K562 (cell line): ENCODE measurements at regions not wholly inside any gene's neighbourhood (a gene's known extent, or its start where the extent isn't known, plus 50 kb on each side); places are given as distances from the start of the nearest gene placed in this dataset.

Source experiments
- ATAC-seq: fragments of 200-7000 bp; cut with Tn5 transposase; 3 replicates; pipeline ENCODE4 v1.9.1; 2020; ENCODE audit warnings: moderate library complexity
- BruUV-seq: library from RNA; stranded (reverse); fragments of 400-500 nt; replicated peaks from 2 replicates; lab custom pipeline; 2021; lab: Mats Ljungman, UMichigan
- CTCF ChIA-PET: fragments of 300-600 bp; formaldehyde crosslinking; extraction: SDS; loops from one replicate; lab custom pipeline; 2021; ENCODE audit warnings: low intra/inter-chr PET ratio; lab: Yijun Ruan, JAX
- POLR2A ChIA-PET: fragments of 300-600, 350-650 bp; sonication (Branson Sonifier 250); formaldehyde crosslinking; extraction: SDS; loops from one replicate; lab custom pipeline; 2021; ENCODE audit warnings: antibody characterized with exemption, inconsistent platforms; lab: Yijun Ruan, JAX
- DNase-seq, 4 experiments: peaks; one replicate each; pipeline versions ENCODE4 v3.0.0 to v3.0.0-alpha.2; 2011 to 2018; ENCODE audit warnings: low spot score in 3 of 4, mixed read lengths in 3 of 4; ENCODE audit errors: extremely low read depth in 1 of 4
- FAIRE-seq: peaks from 2 replicates; lab custom pipeline; 2011; peaks lifted over from hg19 to GRCh38; lab: Jason Lieb, UNC
- H2AFZ ChIP-seq: 2 replicates; pipeline ENCODE4 v1.6.0; 2011; ENCODE audit warnings: low read depth, low read length, control low read depth, inconsistent platforms
- H3K27ac ChIP-seq: fragments of 200-600 bp; 3 replicates; pipeline ENCODE4 v1.8.0; 2011; ENCODE audit warnings: low read depth, mild to moderate bottlenecking, control low read depth, inconsistent platforms, low read length, moderate library complexity, mixed read lengths; ENCODE audit errors: extremely low read depth
- H3K27me3 ChIP-seq, 2 experiments: fragments of 300-600 bp in 1 of 2; 2 replicates in 1 of 2; 3 replicates in 1 of 2; pipeline versions ENCODE4 v1.6.0 to v1.8.0; 2011; ENCODE audit warnings: inconsistent platforms in 2 of 2, low read length in 2 of 2, mild to moderate bottlenecking in 1 of 2, mixed read lengths in 1 of 2, moderate library complexity in 1 of 2; ENCODE audit not compliant: control insufficient read depth in 2 of 2, insufficient read depth in 2 of 2
- H3K36me3 ChIP-seq: fragments of 300-600 bp; 3 replicates; pipeline ENCODE4 v1.8.0; 2011; ENCODE audit warnings: mild to moderate bottlenecking, low read length, inconsistent platforms; ENCODE audit not compliant: control insufficient read depth, insufficient read depth
- H3K4me1 ChIP-seq, 2 experiments: fragments of 200-600 bp in 1 of 2; replicated peaks in 1 of 2; 2 replicates in 1 of 2; 3 replicates in 1 of 2; pipeline versions ENCODE4 v1.5.1 to v1.8.0; 2011; ENCODE audit warnings: inconsistent platforms in 2 of 2, low read length in 2 of 2, mild to moderate bottlenecking in 1 of 2, mixed read lengths in 1 of 2, moderate library complexity in 1 of 2; ENCODE audit not compliant: control insufficient read depth in 2 of 2, insufficient read depth in 2 of 2
- H3K4me2 ChIP-seq: 2 replicates; pipeline ENCODE4 v1.6.1; 2011; ENCODE audit warnings: low read length, control low read depth, inconsistent platforms, mixed read lengths; ENCODE audit not compliant: insufficient read depth
- H3K4me3 ChIP-seq: fragments of 200-600 bp; sonication (generic), shearing (Covaris generic); 2 replicates; pipeline ENCODE4 v1.5.1; 2016; ENCODE audit warnings: control low read depth, inconsistent platforms
- H3K79me2 ChIP-seq: fragments of 200-600 bp; 3 replicates; pipeline ENCODE4 v1.8.0; 2011; ENCODE audit warnings: low read length, inconsistent platforms; ENCODE audit not compliant: control insufficient read depth, insufficient read depth
- H3K9ac ChIP-seq, 2 experiments: 2 replicates each; pipeline versions ENCODE4 v1.6.0 to v1.6.1; 2011; ENCODE audit warnings: low read depth in 2 of 2, low read length in 2 of 2, control low read depth in 1 of 2, inconsistent platforms in 1 of 2, mild to moderate bottlenecking in 1 of 2, mixed read lengths in 1 of 2; ENCODE audit not compliant: insufficient read depth in 1 of 2
- H3K9me1 ChIP-seq: one replicate; pipeline ENCODE4 v1.6.0; 2011; ENCODE audit warnings: inconsistent platforms, mild to moderate bottlenecking, low read length, moderate library complexity; ENCODE audit not compliant: control insufficient read depth, insufficient read depth
- H3K9me3 ChIP-seq: replicated peaks from 2 replicates; pipeline ENCODE4 v1.5.1; 2011; ENCODE audit warnings: low read depth, low read length, inconsistent platforms; ENCODE audit not compliant: control insufficient read depth, insufficient read depth
- H4K20me1 ChIP-seq: replicated peaks from 2 replicates; pipeline ENCODE4 v1.6.1; 2011; ENCODE audit warnings: low read length, inconsistent platforms, mixed read lengths; ENCODE audit not compliant: control insufficient read depth, insufficient read depth
- IRF2 ChIP-seq: sonication (generic); formaldehyde crosslinking; IDR thresholded peaks from 2 replicates; pipeline ENCODE4 v1.8.1; 2022; ENCODE audit warnings: mild to moderate bottlenecking, missing genetic modification reagents
- L3MBTL2 ChIP-seq: fragments of 450-650 bp; IDR thresholded peaks from 2 replicates; pipeline ENCODE4 v1.6.1; 2016; ENCODE audit warnings: mild to moderate bottlenecking, moderate library complexity
- MGA ChIP-seq: fragments of 450-650 bp; IDR thresholded peaks from 2 replicates; pipeline ENCODE4 v1.6.1; 2016; ENCODE audit warnings: mild to moderate bottlenecking, moderate library complexity
- MTA3 ChIP-seq: fragments of 450-650 bp; formaldehyde crosslinking; IDR thresholded peaks from 2 replicates; pipeline ENCODE4 v1.6.1; 2017; ENCODE audit warnings: mild to moderate bottlenecking, borderline replicate concordance
- WGBS: fragments of 100-300 bp; shearing (Covaris generic); methylation state at CpG from one replicate; pipeline ENCODE4 v1.1.6; 2016; ENCODE audit warnings: low coverage, mixed read lengths; ENCODE audit not compliant: insufficient coverage; ENCODE audit errors: missing lambda C conversion rate; 5-methylcytosine and 5-hydroxymethylcytosine counted together
- in situ Hi-C: fragments of 300-500 bp; cut with MboI; formaldehyde crosslinking; loops from 4 replicates; pipeline ENCODE4 v1.15.0; 2018; ENCODE audit warnings: inconsistent platforms, mixed read lengths
- intact Hi-C: fragments of 100-400 bp; cut with micrococcal nuclease; formaldehyde crosslinking; loops from 2 replicates; pipeline ENCODE4 v1.14.2; 2022

GRCh38 chr2:199603721-199604291 is 146.1 kb upstream of the SATB2 start:
- WGBS = 8% methylated on average over 10 of the region's 39 CpGs
- FAIRE-seq (no peak), ATAC-seq (peak; percentile 28; the same call in 1 of the 3 replicates), DNase-seq (peak in 1 of 4 experiments; percentile 2)
- 0 out of 2 replicates have a peak overlapping the region, but pooled peaks have one; percentile 4 for H2AFZ ChIP-seq
- peak; percentile 25; the same call in 1 of the 2 replicates for TF ChIP-seq L3MBTL2
- TF ChIP-seq IRF2 (CRISPR knock-in tag) = no peak
- TF ChIP-seq MTA3 = no peak
- TF ChIP-seq MGA = peak; percentile 50
- no peaks in the 10 kb centered on the region for H3K9me3 ChIP-seq
- POLR2A ChIA-PET = no interaction called here
- peaks cover 0 to 6% of the 10 kb centered on the region in 2 experiments; a peak in 2 of 5 replicates for H3K4me1 ChIP-seq
- no peaks in the 10 kb centered on the region for H4K20me1 ChIP-seq
- no peak overlapping the region for H3K4me3 ChIP-seq
- H3K36me3 ChIP-seq = no peaks in the 10 kb centered on the region
- peaks cover 0 to 11% of the 10 kb centered on the region in 2 experiments; a peak in 3 of 5 replicates for H3K27me3 ChIP-seq
- peak overlapping the region; percentile 41; the same call in 1 of the 2 replicates for H3K4me2 ChIP-seq
- H3K27ac ChIP-seq = no peak overlapping the region
- intact Hi-C loops = loop anchor here (10.0 kb wide), 1 partner anchor 131 kb away; no protein-coding TSS in a partner anchor
- no peaks in the 10 kb centered on the region for H3K79me2 ChIP-seq
- in situ Hi-C loops = no loop called here
- H3K9ac ChIP-seq = no peak overlapping the region; a peak in 1 of 4 replicates
- H3K9me1 ChIP-seq = no peaks in the 10 kb centered on the region
- CTCF ChIA-PET = no interaction called here
- BruUV-seq = no TSS peak
